PFSK-1 (cell line): ENCODE measurements at regions not wholly inside any gene's neighbourhood (a gene's known extent, or its start where the extent isn't known, plus 50 kb on each side); places are given as distances from the start of the nearest gene placed in this dataset.

Source experiments
- POLR2AphosphoS5 ChIP-seq: IDR thresholded peaks from 2 replicates; pipeline ENCODE4 v1.6.1; 2012; ENCODE audit warnings: low read depth, mild to moderate bottlenecking, control low read depth, low read length, moderate library complexity
- TAF1 ChIP-seq: IDR thresholded peaks from 2 replicates; pipeline ENCODE4 v1.6.1; 2012; ENCODE audit warnings: low read length, control low read depth, borderline replicate concordance; ENCODE audit not compliant: insufficient read depth

GRCh38 chr3:31322460-31322859 is 210.3 kb upstream of the STT3B start:
- TF ChIP-seq TAF1, result no peak
- no peak for TF ChIP-seq POLR2AphosphoS5
